GM21786 (cell line): ENCODE measurements at regions not wholly inside any gene's neighbourhood (a gene's known extent, or its start where the extent isn't known, plus 50 kb on each side); places are given as distances from the start of the nearest gene placed in this dataset.

Experiments used
- ATAC-seq: cut with Tn5 transposase; IDR thresholded peaks from one replicate; pipeline ENCODE4 v1.9.1; 2021; ENCODE audit not compliant: unreplicated experiment

GRCh38 chr5:167895899-167896659 lies 395.4 kb upstream of the WWC1 start:
- ATAC-seq, result no peak

- no peak for ATAC-seq
Observed at GRCh38 chr5:167896814-167897213, 394.6 kb upstream of the WWC1 start.

GRCh38 chr5:167897371-167897770 lies 394.1 kb upstream of the WWC1 start:
- ATAC-seq, result no peak

- no peak for ATAC-seq
Observed at GRCh38 chr5:167898361-167899042, 392.9 kb upstream of the WWC1 start.

GRCh38 chr5:167899490-167900070 lies 391.9 kb upstream of the WWC1 start:
- ATAC-seq, result no peak

- ATAC-seq, result no peak
Observed at GRCh38 chr5:167900340-167900935, 391.0 kb upstream of the WWC1 start.

GRCh38 chr5:167902298-167902697 lies 389.1 kb upstream of the WWC1 start:
- no peak for ATAC-seq

- ATAC-seq, result no peak
Observed at GRCh38 chr5:167903243-167903642, 388.2 kb upstream of the WWC1 start.

GRCh38 chr5:167903659-167904058 lies 387.8 kb upstream of the WWC1 start:
- no peak for ATAC-seq

GRCh38 chr5:167905919-167906853 lies 385.3 kb upstream of the WWC1 start:
- ATAC-seq, result no peak

- ATAC-seq, result no peak
Observed at GRCh38 chr5:167908606-167909005, 382.8 kb upstream of the WWC1 start.

- ATAC-seq, result no peak
Observed at GRCh38 chr5:167912941-167913665, 378.3 kb upstream of the WWC1 start.

- no peak for ATAC-seq
Observed at GRCh38 chr5:167915237-167915636, 376.2 kb upstream of the WWC1 start.

- no peak for ATAC-seq
Observed at GRCh38 chr5:167916261-167916691, 375.2 kb upstream of the WWC1 start.

GRCh38 chr5:167916706-167917105 lies 374.7 kb upstream of the WWC1 start:
- ATAC-seq, result no peak

- ATAC-seq, result no peak
Observed at GRCh38 chr5:167918184-167918812, 373.1 kb upstream of the WWC1 start.

GRCh38 chr5:167918813-167919483 lies 372.5 kb upstream of the WWC1 start:
- ATAC-seq, result no peak

GRCh38 chr5:167920589-167920988 lies 370.9 kb upstream of the WWC1 start:
- ATAC-seq, result no peak

- ATAC-seq, result no peak
Observed at GRCh38 chr5:167921796-167922195, 369.6 kb upstream of the WWC1 start.
